ENCODE measurements at regions not wholly inside any gene's neighbourhood (a gene's known extent, or its start where the extent isn't known, plus 50 kb on each side); places are given as distances from the start of the nearest gene placed in this dataset.

- no peak for TF ChIP-seq CTCF (conservative IDR thresholded peaks at IDR 0.05 in 1 of 2, IDR thresholded peaks at IDR 0.05 in 1 of 2; ENCODE audit: extremely low read depth in 1 of 2, insufficient read depth in 1 of 2, low read depth in 1 of 2, low read length in 2 of 2)
- no peak for TF ChIP-seq EZH2 (IDR thresholded peaks at IDR 0.05; ENCODE audit: borderline replicate concordance, low read length)
These were observed 1162.1 kb upstream of the IGFBP7 start for GRCh38 chr4:58272311-58272710.
